A549 (cell line): ENCODE measurements at regions not wholly inside any gene's neighbourhood (a gene's known extent, or its start where the extent isn't known, plus 50 kb on each side); places are given as distances from the start of the nearest gene placed in this dataset.

Experiments
- CTCF ChIP-seq: fragments of >200 bp; sonication (Bioruptor Twin); formaldehyde crosslinking; IDR thresholded peaks from 3 replicates; pipeline ENCODE4 v1.5.1; 2016
- HDAC2 ChIP-seq: fragments of 200-600 bp; sonication (generic); IDR thresholded peaks from 2 replicates; pipeline ENCODE4 v1.6.1; 2016
- MAX ChIP-seq: IDR thresholded peaks from 2 replicates; pipeline ENCODE4 v1.6.1; 2012
- POLR2A ChIP-seq: IDR thresholded peaks from 2 replicates; pipeline ENCODE4 v1.6.1; 2012; ENCODE audit warnings: mild to moderate bottlenecking, low read length
- RCOR1 ChIP-seq: fragments of 150-350 bp; IDR thresholded peaks from 2 replicates; pipeline ENCODE4 v1.6.1; 2014; ENCODE audit warnings: antibody characterized with exemption, low read length, low read depth
- SMC3 ChIP-seq: fragments of >200 bp; sonication (Bioruptor Twin); formaldehyde crosslinking; IDR thresholded peaks from 3 replicates; pipeline ENCODE4 v1.6.1; 2018; ENCODE audit warnings: inconsistent platforms
- SREBF2 ChIP-seq: fragments of 450-650 bp; IDR thresholded peaks from 2 replicates; pipeline ENCODE4 v1.6.1; 2014; ENCODE audit warnings: mild to moderate bottlenecking, moderate library complexity
- ZFP36 ChIP-seq: fragments of 450-650 bp; IDR thresholded peaks from 2 replicates; pipeline ENCODE4 v1.6.1; 2014; ENCODE audit warnings: borderline replicate concordance; ENCODE audit not compliant: partially characterized antibody

- TF ChIP-seq HDAC2 (no peak), CTCF (no peak), SREBF2 (no peak), POLR2A (no peak), MAX (no peak), RCOR1 (no peak), ZFP36 (no peak), SMC3 (no peak)
These were observed 95.5 kb downstream of the OXGR1 start for GRCh38 chr13:96898646-96899254.
